DMS153 (cell line): ENCODE measurements at regions not wholly inside any gene's neighbourhood (a gene's known extent, or its start where the extent isn't known, plus 50 kb on each side); places are given as distances from the start of the nearest gene placed in this dataset.
"Not testable (repeated sequence)": the region's sequence is repeated elsewhere in the genome, so short reads cannot be mapped to it uniquely, and the experiment has no call there.

Experiments
- DNase-seq: peaks from one replicate; lab custom pipeline; 2025; lab: John Stamatoyannopoulos, UW

DNA sequence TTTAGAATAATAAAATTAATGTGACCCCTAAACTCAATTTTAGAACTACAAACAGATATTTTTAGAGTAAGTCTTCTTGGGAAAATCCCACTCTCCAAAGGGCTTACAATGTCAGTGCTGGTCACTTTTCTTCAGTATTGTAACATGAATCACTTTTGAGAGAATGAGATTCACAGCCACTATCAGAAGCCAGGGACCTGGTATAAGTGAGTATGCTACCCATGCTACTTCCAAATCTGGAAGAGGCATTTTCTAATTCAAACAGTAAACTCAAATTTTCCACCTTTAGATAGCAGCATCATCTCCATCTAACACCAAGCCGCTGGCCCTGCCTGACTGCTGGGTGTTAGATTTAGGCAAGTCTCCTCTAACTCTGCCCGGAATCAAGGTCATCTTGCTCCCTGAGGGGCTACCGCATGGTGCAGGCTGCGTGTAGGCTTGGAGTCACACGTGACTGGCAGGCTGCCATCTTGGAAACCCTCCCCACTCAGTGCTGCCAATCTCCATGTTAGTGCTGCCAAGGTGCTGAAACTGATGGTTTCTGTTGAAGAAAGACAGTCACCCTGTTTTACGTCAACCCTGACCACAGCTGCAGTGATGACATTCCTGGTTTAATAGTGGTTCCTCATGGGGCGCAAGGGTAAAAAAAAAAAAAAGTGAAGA, 882.9 kb upstream of the B3GALT2 start:
- DNase-seq: no peak

- no peak for DNase-seq
Observed at GRCh38 chr1:194068446-194069167, 882.2 kb upstream of the B3GALT2 start.

GRCh38 chr1:194067772-194068171, 881.4 kb upstream of the B3GALT2 start:
- no peak for DNase-seq

DNA sequence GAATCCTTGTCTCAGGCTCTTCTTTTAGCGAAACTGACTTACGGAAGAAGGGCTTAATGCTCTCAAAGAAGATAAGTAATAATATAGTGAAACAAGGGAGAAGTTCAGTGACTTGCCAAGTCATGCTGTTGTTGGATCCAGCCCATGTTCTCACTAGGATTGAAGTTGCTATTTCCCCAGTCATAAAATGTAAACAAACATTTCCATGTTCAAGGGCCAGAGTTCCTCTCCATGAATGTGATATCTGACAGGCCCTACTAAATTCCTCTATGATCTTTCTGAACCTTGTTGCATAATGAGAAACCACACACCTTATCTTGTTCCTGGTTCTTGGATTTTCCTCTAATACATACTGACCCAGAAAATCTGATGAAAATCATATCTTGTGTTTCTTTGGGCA, 876.5 kb upstream of the B3GALT2 start:
- no peak for DNase-seq

- DNase-seq: no peak
Observed at GRCh38 chr1:194062526-194062925, 876.1 kb upstream of the B3GALT2 start.

- no peak for DNase-seq
Observed at GRCh38 chr1:194060481-194060880, 874.1 kb upstream of the B3GALT2 start.

DNA sequence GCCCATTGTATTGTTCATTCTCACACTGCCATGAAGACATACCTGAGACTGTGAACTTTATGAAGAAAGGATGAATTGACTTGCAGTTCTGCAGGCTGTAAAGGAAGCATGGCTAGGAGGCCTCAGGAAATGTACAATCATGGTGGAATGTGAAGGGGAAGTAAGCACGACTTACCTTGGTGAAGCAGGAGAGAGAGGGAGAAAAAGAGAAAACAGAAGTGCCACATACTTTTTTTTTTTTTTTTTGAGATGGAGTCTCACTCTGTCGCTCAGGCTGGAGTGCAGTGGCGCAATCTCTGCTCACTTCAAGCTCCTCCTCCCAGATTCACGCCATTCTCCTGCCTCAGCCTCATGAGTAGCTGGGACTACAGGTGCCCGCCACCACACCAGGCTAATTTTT, 871.9 kb upstream of the B3GALT2 start:
- not testable (repeated sequence) for DNase-seq

GRCh38 chr1:194056169-194056568, 869.8 kb upstream of the B3GALT2 start:
- no peak for DNase-seq

- no peak for DNase-seq
Observed at GRCh38 chr1:194055536-194055935, 869.1 kb upstream of the B3GALT2 start.

GRCh38 chr1:194052514-194053338, 866.3 kb upstream of the B3GALT2 start:
- no peak for DNase-seq

GRCh38 chr1:194047921-194048320, 861.5 kb upstream of the B3GALT2 start:
- DNase-seq: no peak

- DNase-seq: no peak
Observed at GRCh38 chr1:194047206-194047605, 860.8 kb upstream of the B3GALT2 start.

GRCh38 chr1:194045416-194045815, 859.0 kb upstream of the B3GALT2 start:
- no peak for DNase-seq

GRCh38 chr1:194044892-194045291, 858.5 kb upstream of the B3GALT2 start:
- no peak for DNase-seq

- no peak for DNase-seq
Observed at GRCh38 chr1:194043984-194044755, 857.8 kb upstream of the B3GALT2 start.

- DNase-seq: no peak
Observed at GRCh38 chr1:194042736-194043135, 856.3 kb upstream of the B3GALT2 start.

DNA sequence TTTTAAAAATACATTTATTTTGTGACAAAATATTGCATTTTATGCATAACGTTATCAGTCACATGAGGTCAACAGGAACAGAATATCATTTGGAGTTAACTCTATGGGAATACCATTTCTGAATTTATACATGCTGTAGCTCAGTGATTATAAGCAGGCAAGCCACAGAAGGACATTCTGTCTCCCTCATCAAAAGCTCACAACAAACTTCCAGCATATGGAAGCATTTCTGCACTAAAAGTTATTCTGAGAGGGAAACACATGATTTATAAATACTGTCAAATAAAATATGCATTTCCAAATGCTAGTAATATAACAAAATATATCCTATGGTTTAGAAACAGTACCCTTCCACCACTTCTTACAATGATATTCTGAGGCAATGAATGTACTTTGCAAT, 854.1 kb upstream of the B3GALT2 start:
- no peak for DNase-seq

DNA sequence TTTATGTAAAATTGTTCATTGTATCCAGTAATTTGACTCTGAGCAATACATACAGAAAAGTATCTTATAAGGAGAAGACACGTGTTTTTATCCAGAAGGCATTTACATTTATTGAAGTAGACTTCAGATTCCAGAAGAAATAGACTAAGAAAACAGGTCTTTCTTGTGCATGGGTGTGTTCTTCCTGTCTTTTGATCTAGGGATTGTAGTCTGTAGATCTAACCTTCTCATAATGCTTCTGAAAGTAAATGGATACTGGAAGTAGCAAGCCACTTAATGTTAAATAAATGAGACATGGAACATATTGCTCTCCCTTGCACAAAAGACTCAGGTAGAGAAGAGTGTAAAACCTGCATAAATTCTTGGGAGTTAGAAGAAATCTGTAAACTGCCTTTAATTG, 853.2 kb upstream of the B3GALT2 start:
- DNase-seq: no peak

DNA sequence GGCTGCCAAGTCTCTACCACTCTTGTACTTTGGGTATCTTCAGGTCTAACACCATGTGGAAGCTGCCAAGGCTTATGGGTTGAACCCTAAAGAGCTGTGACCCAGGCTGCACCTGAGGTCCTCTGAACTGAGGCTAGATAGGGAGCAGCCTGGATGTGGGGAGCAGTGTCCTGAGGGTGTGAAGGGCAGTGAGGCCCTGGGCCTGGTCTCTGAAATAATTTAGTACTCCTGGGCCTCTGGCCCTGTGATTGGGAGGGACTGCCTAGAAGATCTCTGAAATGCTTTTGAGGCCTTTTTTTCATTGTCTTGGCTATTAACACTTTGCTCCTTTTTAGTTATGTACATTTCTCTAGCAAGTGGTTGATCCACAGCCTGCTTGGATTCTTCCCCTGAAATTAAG, 847.2 kb upstream of the B3GALT2 start:
- no peak for DNase-seq

DNA sequence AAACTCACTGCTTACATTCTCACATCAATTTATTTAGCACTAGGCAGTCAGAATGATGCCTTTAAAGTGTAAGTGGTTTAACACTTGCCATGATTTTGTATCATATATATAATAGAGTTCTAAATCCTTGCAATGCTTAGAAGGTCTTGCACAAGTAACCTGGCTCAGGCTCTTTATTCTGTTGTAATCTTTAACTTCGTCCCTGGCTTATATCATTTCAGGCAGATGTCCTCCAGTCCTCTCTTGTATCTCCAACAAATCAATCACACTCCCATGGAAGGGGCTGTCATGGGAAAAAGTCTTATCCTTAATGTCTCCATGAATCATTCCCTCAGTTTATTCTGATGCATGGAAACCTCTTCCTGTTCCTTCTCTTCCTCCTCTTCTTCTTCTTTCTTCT, 841.6 kb upstream of the B3GALT2 start:
- DNase-seq: no peak

- DNase-seq: no peak
Observed at GRCh38 chr1:194026422-194026821, 840.0 kb upstream of the B3GALT2 start.

DNA sequence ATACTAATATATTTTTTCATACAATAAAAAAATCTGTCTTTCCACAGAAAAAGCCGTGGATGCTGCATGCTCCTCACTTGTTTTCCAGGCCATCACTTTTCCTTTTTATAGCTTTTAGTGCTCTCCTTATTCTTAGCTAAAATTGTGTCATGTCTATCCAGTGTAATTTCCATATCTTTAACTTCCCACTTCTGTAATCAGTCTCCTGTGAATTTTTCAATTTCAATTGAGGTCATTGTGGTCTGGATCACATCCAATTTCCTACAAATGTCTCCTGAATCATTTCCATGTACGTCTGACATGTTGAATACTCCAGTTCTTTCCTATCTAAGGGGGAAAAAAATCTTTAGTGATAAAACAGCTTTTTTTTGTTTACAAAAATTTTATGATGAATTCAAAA, 838.2 kb upstream of the B3GALT2 start:
- DNase-seq: no peak
